Astrocyte (in vitro differentiated cells and primary cell): ENCODE measurements at regions not wholly inside any gene's neighbourhood (a gene's known extent, or its start where the extent isn't known, plus 50 kb on each side); places are given as distances from the start of the nearest gene placed in this dataset.

Source experiments
- EZH2 ChIP-seq: IDR thresholded peaks from 2 replicates; pipeline ENCODE4 v1.6.1; 2012; ENCODE audit warnings: mild to moderate bottlenecking, low read length, inconsistent platforms; ENCODE audit not compliant: insufficient read depth
- TF ChIP-seq, protein P1 (sequence below): IDR thresholded peaks from 2 replicates; pipeline ENCODE4 v1.5.1; 2011; ENCODE audit warnings: low read depth, mild to moderate bottlenecking, inconsistent platforms, low read length, moderate library complexity; ENCODE audit not compliant: insufficient read depth

- TF ChIP-seq, protein P1, sequence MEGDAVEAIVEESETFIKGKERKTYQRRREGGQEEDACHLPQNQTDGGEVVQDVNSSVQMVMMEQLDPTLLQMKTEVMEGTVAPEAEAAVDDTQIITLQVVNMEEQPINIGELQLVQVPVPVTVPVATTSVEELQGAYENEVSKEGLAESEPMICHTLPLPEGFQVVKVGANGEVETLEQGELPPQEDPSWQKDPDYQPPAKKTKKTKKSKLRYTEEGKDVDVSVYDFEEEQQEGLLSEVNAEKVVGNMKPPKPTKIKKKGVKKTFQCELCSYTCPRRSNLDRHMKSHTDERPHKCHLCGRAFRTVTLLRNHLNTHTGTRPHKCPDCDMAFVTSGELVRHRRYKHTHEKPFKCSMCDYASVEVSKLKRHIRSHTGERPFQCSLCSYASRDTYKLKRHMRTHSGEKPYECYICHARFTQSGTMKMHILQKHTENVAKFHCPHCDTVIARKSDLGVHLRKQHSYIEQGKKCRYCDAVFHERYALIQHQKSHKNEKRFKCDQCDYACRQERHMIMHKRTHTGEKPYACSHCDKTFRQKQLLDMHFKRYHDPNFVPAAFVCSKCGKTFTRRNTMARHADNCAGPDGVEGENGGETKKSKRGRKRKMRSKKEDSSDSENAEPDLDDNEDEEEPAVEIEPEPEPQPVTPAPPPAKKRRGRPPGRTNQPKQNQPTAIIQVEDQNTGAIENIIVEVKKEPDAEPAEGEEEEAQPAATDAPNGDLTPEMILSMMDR, result no peak
- no peak for TF ChIP-seq EZH2
These were observed 754.0 kb upstream of the ADGRB3 start for GRCh38 chr6:67880939-67881705.
